Neural progenitor cell (in vitro differentiated cells): ENCODE measurements at regions not wholly inside any gene's neighbourhood (a gene's known extent, or its start where the extent isn't known, plus 50 kb on each side); places are given as distances from the start of the nearest gene placed in this dataset.
"Not testable (repeated sequence)": the region's sequence is repeated elsewhere in the genome, so short reads cannot be mapped to it uniquely, and the experiment has no call there.

Source experiments
- CTCF ChIP-seq: fragments of 200-600 bp; sonication (generic); IDR thresholded peaks from 2 replicates; pipeline ENCODE4 v1.5.1; 2017; ENCODE audit warnings: antibody characterized with exemption, mild to moderate bottlenecking
- EZH2 ChIP-seq: fragments of 200-600 bp; sonication (generic); IDR thresholded peaks from 2 replicates; pipeline ENCODE4 v1.6.1; 2017; ENCODE audit warnings: antibody characterized with exemption, mild to moderate bottlenecking, moderate library complexity

- TF ChIP-seq CTCF, EZH2: not testable (repeated sequence)
Measured at GRCh38 chr20:23292311-23292710, 58.3 kb upstream of the NXT1 start.
